GM12891 (cell line): ENCODE measurements at regions not wholly inside any gene's neighbourhood (a gene's known extent, or its start where the extent isn't known, plus 50 kb on each side); places are given as distances from the start of the nearest gene placed in this dataset.

ENCODE experiments used
- POLR2A ChIP-seq: IDR thresholded peaks from 2 replicates; pipeline ENCODE4 v1.6.1; 2011; ENCODE audit warnings: low read depth, low read length, control low read depth
- POLR2AphosphoS5 ChIP-seq: IDR thresholded peaks from 2 replicates; pipeline ENCODE4 v1.6.1; 2011; ENCODE audit warnings: low read depth, low read length, control low read depth

GRCh38 chr6:3663081-3663480, 88.4 kb downstream of the PXDC1 start:
- TF ChIP-seq POLR2AphosphoS5 = no peak
- TF ChIP-seq POLR2A = no peak
